CD4-positive, alpha-beta T cell (primary cell): ENCODE measurements at regions not wholly inside any gene's neighbourhood (a gene's known extent, or its start where the extent isn't known, plus 50 kb on each side); places are given as distances from the start of the nearest gene placed in this dataset.

Source experiments
- ATAC-seq: fragments of 200-7000 bp; cut with Tn5 transposase; one replicate; pipeline ENCODE4 v1.10.0; 2022; ENCODE audit warnings: mild to moderate bottlenecking; ENCODE audit not compliant: poor library complexity
- CTCF ChIA-PET: fragments of 350-600 bp; sonication (Branson Sonifier 250); formaldehyde crosslinking; loops from one replicate; lab custom pipeline; 2021; ENCODE audit warnings: antibody characterized with exemption, inconsistent platforms; lab: Charles Lee
- POLR2A ChIA-PET: fragments of 350-600 bp; sonication (Branson Sonifier 250); formaldehyde crosslinking; loops from one replicate; lab custom pipeline; 2021; ENCODE audit warnings: antibody characterized with exemption, inconsistent platforms; lab: Charles Lee
- DNase-seq, 14 experiments: peaks; one replicate each; pipeline ENCODE4 v3.0.0-alpha.2; 2013 to 2020; ENCODE audit warnings: mixed read lengths in 2 of 14
- H3K27ac ChIP-seq, 2 donors: one replicate each; pipeline versions ENCODE4 v1.5.1 to v1.7.0; 2013; ENCODE audit warnings: low read length in 2 of 2, low read depth in 1 of 2, mild to moderate bottlenecking in 1 of 2
- H3K27me3 ChIP-seq, 2 experiments: 1 replicate in 1 of 2; 2 replicates in 1 of 2; pipeline versions ENCODE4 v1.6.1 to v1.7.0; 2013; ENCODE audit warnings: low read length in 2 of 2, control low read depth in 1 of 2, mild to moderate bottlenecking in 1 of 2, moderate library complexity in 1 of 2; ENCODE audit not compliant: insufficient read depth in 2 of 2, control insufficient read depth in 1 of 2
- H3K36me3 ChIP-seq: one replicate; pipeline ENCODE4 v1.6.1; 2013; ENCODE audit warnings: low read length, control low read depth; ENCODE audit not compliant: insufficient read depth
- H3K4me1 ChIP-seq: one replicate; pipeline ENCODE4 v1.6.1; 2013; ENCODE audit warnings: low read length, control low read depth; ENCODE audit not compliant: insufficient read depth
- H3K4me3 ChIP-seq: one replicate; pipeline ENCODE4 v1.5.1; 2013; ENCODE audit warnings: mild to moderate bottlenecking, low read length, moderate library complexity
- H3K9me3 ChIP-seq, 2 experiments: 1 replicate in 1 of 2; 2 replicates in 1 of 2; pipeline versions ENCODE4 v1.6.1 to v1.7.0; 2013; ENCODE audit warnings: low read length in 2 of 2, mild to moderate bottlenecking in 2 of 2, control low read depth in 1 of 2, moderate library complexity in 1 of 2; ENCODE audit not compliant: control insufficient read depth in 1 of 2, insufficient read depth in 1 of 2
- H3K27ac Mint-ChIP-seq: one replicate; pipeline ENCODE4 v1.8.0; 2020; ENCODE audit warnings: mixed read lengths
- H3K27me3 Mint-ChIP-seq: one replicate; pipeline ENCODE4 v1.8.0; 2021; ENCODE audit warnings: mixed read lengths
- H3K36me3 Mint-ChIP-seq: one replicate; pipeline ENCODE4 v1.8.0; 2021; ENCODE audit warnings: low read depth, mixed read lengths
- H3K4me1 Mint-ChIP-seq: one replicate; pipeline ENCODE4 v1.8.0; 2021; ENCODE audit warnings: low read depth, mixed read lengths
- H3K4me3 Mint-ChIP-seq: one replicate; pipeline ENCODE4 v1.8.0; 2020; ENCODE audit warnings: mild to moderate bottlenecking, mixed read lengths
- H3K9me3 Mint-ChIP-seq: one replicate; pipeline ENCODE4 v1.8.0; 2020; ENCODE audit warnings: mixed read lengths
- intact Hi-C, 2 experiments: fragments of 100-400 bp; cut with DNase I in 1 of 2; cut with micrococcal nuclease in 1 of 2; formaldehyde crosslinking; loops; one replicate each; pipeline versions ENCODE4 v1.15.1 to v1.9.0; 2023 to 2025; cut with DNase I, micrococcal nuclease
- TF ChIP-seq, protein P1 (sequence below): fragments of 200-600 bp; IDR thresholded peaks from one replicate; pipeline ENCODE4 v1.8.0; 2022; ENCODE audit warnings: antibody characterized with exemption, mild to moderate bottlenecking

DNA sequence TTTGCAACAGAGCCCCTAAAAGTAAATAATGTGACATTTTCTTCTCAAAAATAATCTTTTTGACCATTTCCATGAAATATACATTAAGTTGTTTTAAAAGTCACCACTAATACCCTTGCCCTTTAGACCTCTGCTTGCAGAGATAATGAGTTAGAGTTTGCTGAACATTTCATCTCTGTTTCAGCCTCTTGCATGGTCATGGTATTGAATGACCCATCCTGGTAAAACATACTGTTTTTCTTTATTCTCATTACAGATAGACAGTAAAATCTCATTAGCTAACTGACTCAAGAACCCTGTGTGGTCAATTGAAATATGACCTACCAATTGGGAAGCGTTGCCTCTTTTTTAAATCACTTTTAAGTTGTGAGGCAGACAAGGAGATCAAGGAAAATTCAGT, 916.7 kb downstream of the PDHA2 start:
- Histone ChIP-seq H3K36me3 (no peaks in the 10 kb centered on the region), H3K27me3 (no peaks in the 10 kb centered on the region), H3K27ac (no peak overlapping the region), H3K4me1 (no peaks in the 10 kb centered on the region), H3K4me3 (no peak overlapping the region), H3K9me3 (no peaks in the 10 kb centered on the region)
- Mint-ChIP-seq H3K9me3 (peaks cover 4% of the 10 kb centered on the region), H3K27ac (no peak overlapping the region), H3K4me3 (no peak overlapping the region), H3K4me1 (no peaks in the 10 kb centered on the region), H3K27me3 (no peaks in the 10 kb centered on the region), H3K36me3 (no peaks in the 10 kb centered on the region)
- intact Hi-C loops: no loop called here
- CTCF ChIA-PET: no interaction called here
- POLR2A ChIA-PET: no interaction called here
- no peak for DNase-seq
- ATAC-seq: no peak
- TF ChIP-seq, protein P1, sequence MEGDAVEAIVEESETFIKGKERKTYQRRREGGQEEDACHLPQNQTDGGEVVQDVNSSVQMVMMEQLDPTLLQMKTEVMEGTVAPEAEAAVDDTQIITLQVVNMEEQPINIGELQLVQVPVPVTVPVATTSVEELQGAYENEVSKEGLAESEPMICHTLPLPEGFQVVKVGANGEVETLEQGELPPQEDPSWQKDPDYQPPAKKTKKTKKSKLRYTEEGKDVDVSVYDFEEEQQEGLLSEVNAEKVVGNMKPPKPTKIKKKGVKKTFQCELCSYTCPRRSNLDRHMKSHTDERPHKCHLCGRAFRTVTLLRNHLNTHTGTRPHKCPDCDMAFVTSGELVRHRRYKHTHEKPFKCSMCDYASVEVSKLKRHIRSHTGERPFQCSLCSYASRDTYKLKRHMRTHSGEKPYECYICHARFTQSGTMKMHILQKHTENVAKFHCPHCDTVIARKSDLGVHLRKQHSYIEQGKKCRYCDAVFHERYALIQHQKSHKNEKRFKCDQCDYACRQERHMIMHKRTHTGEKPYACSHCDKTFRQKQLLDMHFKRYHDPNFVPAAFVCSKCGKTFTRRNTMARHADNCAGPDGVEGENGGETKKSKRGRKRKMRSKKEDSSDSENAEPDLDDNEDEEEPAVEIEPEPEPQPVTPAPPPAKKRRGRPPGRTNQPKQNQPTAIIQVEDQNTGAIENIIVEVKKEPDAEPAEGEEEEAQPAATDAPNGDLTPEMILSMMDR: no peak

DNA sequence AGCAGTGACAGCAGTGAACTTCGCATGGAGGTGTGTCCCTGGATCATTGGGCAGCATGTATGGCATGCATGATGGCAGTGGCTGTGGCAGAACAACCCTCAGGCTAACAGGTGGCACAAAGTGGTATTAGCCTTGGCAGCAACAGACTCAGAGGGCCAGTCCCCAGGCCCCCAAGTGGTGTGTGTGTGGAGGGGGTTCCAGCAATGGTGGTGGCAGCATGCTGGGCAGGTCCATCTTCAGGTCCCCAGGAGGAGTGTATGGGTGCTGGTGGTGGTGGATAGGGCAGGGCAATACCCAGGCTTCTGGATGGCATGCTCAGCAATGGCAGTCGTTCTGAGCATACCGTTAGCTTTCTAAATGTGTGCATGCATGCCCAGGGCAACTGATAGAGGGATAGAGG, 923.7 kb downstream of the PDHA2 start:
- intact Hi-C loops: no loop called here
- peaks cover 3 to 14% of the 10 kb centered on the region in 2 experiments for H3K9me3 ChIP-seq
- H3K4me3 Mint-ChIP-seq: no peak overlapping the region
- no peak overlapping the region for H3K27ac ChIP-seq
- H3K4me3 ChIP-seq: no peak overlapping the region
- no peaks in the 10 kb centered on the region for H3K36me3 Mint-ChIP-seq
- ChIA-PET POLR2A (no interaction called here), CTCF (no interaction called here)
- TF ChIP-seq, protein P1: no peak
- H3K27me3 ChIP-seq: no peaks in the 10 kb centered on the region
- no peaks in the 10 kb centered on the region for H3K4me1 Mint-ChIP-seq
- H3K27ac Mint-ChIP-seq: no peak overlapping the region
- no peaks in the 10 kb centered on the region for H3K36me3 ChIP-seq
- DNase-seq (no peak), ATAC-seq (no peak)
- no peaks in the 10 kb centered on the region for H3K27me3 Mint-ChIP-seq
- no peaks in the 10 kb centered on the region for H3K4me1 ChIP-seq
- peaks cover 13% of the 10 kb centered on the region for H3K9me3 Mint-ChIP-seq

DNA sequence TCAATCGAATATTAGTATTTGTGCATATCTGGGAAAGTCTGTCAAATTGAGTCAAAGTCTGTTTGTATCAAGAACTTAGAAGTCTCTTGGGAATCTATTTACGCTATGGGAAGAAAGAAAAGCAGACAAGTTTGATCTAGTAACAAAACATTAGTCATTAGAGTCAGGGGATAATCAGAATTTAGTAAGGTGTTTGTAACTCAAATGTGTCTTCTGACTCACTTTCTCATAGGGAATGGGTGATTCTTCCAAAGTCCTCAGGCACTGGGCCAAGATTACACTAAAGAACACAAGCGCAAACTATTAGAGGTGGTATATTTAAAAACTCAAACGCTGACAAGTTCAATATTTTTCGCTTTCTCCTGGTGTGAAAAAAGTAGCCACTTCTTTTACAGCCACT, 926.5 kb downstream of the PDHA2 start:
- Histone ChIP-seq H3K27ac (no peak overlapping the region), H3K4me3 (no peak overlapping the region), H3K4me1 (no peaks in the 10 kb centered on the region), H3K9me3 (peaks cover 3 to 14% of the 10 kb centered on the region in 2 experiments), H3K27me3 (no peaks in the 10 kb centered on the region), H3K36me3 (no peaks in the 10 kb centered on the region)
- H3K9me3 Mint-ChIP-seq: peaks cover 15% of the 10 kb centered on the region
- intact Hi-C loops: no loop called here
- no peaks in the 10 kb centered on the region for H3K4me1 Mint-ChIP-seq
- TF ChIP-seq, protein P1: no peak
- no peak for ATAC-seq
- ChIA-PET POLR2A (no interaction called here), CTCF (no interaction called here)
- no peak overlapping the region for H3K4me3 Mint-ChIP-seq
- no peaks in the 10 kb centered on the region for H3K27me3 Mint-ChIP-seq
- H3K27ac Mint-ChIP-seq: no peak overlapping the region
- no peaks in the 10 kb centered on the region for H3K36me3 Mint-ChIP-seq
- no peak for DNase-seq
